GM21381 (cell line): ENCODE measurements at regions not wholly inside any gene's neighbourhood (a gene's known extent, or its start where the extent isn't known, plus 50 kb on each side); places are given as distances from the start of the nearest gene placed in this dataset.
"Not testable (repeated sequence)": the region's sequence is repeated elsewhere in the genome, so short reads cannot be mapped to it uniquely, and the experiment has no call there.

ENCODE experiments used
- ATAC-seq: cut with Tn5 transposase; IDR thresholded peaks from one replicate; pipeline ENCODE4 v1.9.1; 2021; ENCODE audit warnings: mild to moderate bottlenecking, moderate library complexity; ENCODE audit not compliant: unreplicated experiment

GRCh38 chr10:9061871-9062270, 1007.4 kb downstream of the GATA3 start:
- ATAC-seq = no peak

GRCh38 chr10:9066152-9066551, 1011.7 kb downstream of the GATA3 start:
- ATAC-seq = no peak

- ATAC-seq = no peak
These were observed 1013.5 kb downstream of the GATA3 start for GRCh38 chr10:9068003-9068402.

- no peak for ATAC-seq
These were observed 1014.6 kb downstream of the GATA3 start for GRCh38 chr10:9069136-9069535.

GRCh38 chr10:9075420-9075819, 1020.9 kb downstream of the GATA3 start:
- ATAC-seq = no peak

GRCh38 chr10:9076066-9076465, 1021.6 kb downstream of the GATA3 start:
- ATAC-seq = no peak

GRCh38 chr10:9081253-9081652, 1026.8 kb downstream of the GATA3 start:
- no peak for ATAC-seq

- ATAC-seq = no peak
These were observed 1027.5 kb downstream of the GATA3 start for GRCh38 chr10:9081961-9082360.

- no peak for ATAC-seq
These were observed 1037.1 kb downstream of the GATA3 start for GRCh38 chr10:9091530-9092093.

GRCh38 chr10:9096288-9096687, 1041.8 kb downstream of the GATA3 start:
- no peak for ATAC-seq

GRCh38 chr10:9097206-9097990, 1042.9 kb downstream of the GATA3 start:
- no peak for ATAC-seq

GRCh38 chr10:9097991-9098306, 1043.5 kb downstream of the GATA3 start:
- no peak for ATAC-seq

- no peak for ATAC-seq
These were observed 1047.5 kb downstream of the GATA3 start for GRCh38 chr10:9102026-9102425.

- ATAC-seq = no peak
These were observed 1048.8 kb downstream of the GATA3 start for GRCh38 chr10:9103301-9103700.

GRCh38 chr10:9111976-9112375, 1057.5 kb downstream of the GATA3 start:
- no peak for ATAC-seq

GRCh38 chr10:9126728-9127127, 1072.2 kb downstream of the GATA3 start:
- no peak for ATAC-seq

GRCh38 chr10:9137368-9137767, 1082.9 kb downstream of the GATA3 start:
- no peak for ATAC-seq

- not testable (repeated sequence) for ATAC-seq
These were observed 1084.3 kb downstream of the GATA3 start for GRCh38 chr10:9138829-9139228.

GRCh38 chr10:9140373-9140772, 1085.9 kb downstream of the GATA3 start:
- ATAC-seq = no peak

GRCh38 chr10:9147475-9147874, 1093.0 kb downstream of the GATA3 start:
- ATAC-seq = no peak

GRCh38 chr10:9149134-9149533, 1094.6 kb downstream of the GATA3 start:
- ATAC-seq = no peak

GRCh38 chr10:9153057-9153456, 1098.6 kb downstream of the GATA3 start:
- ATAC-seq = not testable (repeated sequence)

- ATAC-seq = no peak
These were observed 1103.2 kb downstream of the GATA3 start for GRCh38 chr10:9157656-9158055.
